OCI-LY7 (cell line): ENCODE measurements at regions not wholly inside any gene's neighbourhood (a gene's known extent, or its start where the extent isn't known, plus 50 kb on each side); places are given as distances from the start of the nearest gene placed in this dataset.

Experiments used
- BruUV-seq: library from RNA; stranded (reverse); fragments of 400-500 nt; replicated peaks from 2 replicates; lab custom pipeline; 2021; lab: Mats Ljungman, UMichigan
- CTCF ChIA-PET: fragments of 300-600 bp; sonication (Branson Sonifier 250); formaldehyde crosslinking; loops from one replicate; lab custom pipeline; 2022; ENCODE audit warnings: antibody characterized with exemption; ENCODE audit not compliant: unreplicated experiment; lab: Charles Lee
- POLR2A ChIA-PET: fragments of 300-600 bp; sonication (Branson Sonifier 250); formaldehyde crosslinking; loops from one replicate; lab custom pipeline; 2022; ENCODE audit warnings: antibody characterized with exemption; lab: Charles Lee
- DNase-seq: peaks from one replicate; pipeline ENCODE4 v3.0.0-alpha.2; 2015; ENCODE audit warnings: low spot score
- H2AFZ ChIP-seq: fragments of 200-600 bp; sonication (generic), shearing (Covaris generic); 2 replicates; pipeline ENCODE4 v1.6.1; 2014; ENCODE audit warnings: mild to moderate bottlenecking, antibody characterized with exemption, low read length, moderate library complexity
- H3K27ac ChIP-seq: fragments of 200-600 bp; sonication (generic); 2 replicates; pipeline ENCODE4 v1.5.1; 2014; ENCODE audit warnings: mixed run types, low read depth, mild to moderate bottlenecking, moderate library complexity, low read length, inconsistent platforms; ENCODE audit not compliant: poor library complexity, severe bottlenecking
- H3K36me3 ChIP-seq: fragments of 200-600 bp; sonication (generic); 2 replicates; pipeline ENCODE4 v1.6.1; 2014; ENCODE audit warnings: mild to moderate bottlenecking, antibody characterized with exemption, low read length, moderate library complexity, mixed read lengths; ENCODE audit not compliant: insufficient read depth
- H3K4me1 ChIP-seq: fragments of 200-600 bp; sonication (generic); 2 replicates; pipeline ENCODE4 v1.5.1; 2014; ENCODE audit warnings: mild to moderate bottlenecking, low read length; ENCODE audit not compliant: insufficient read depth, poor library complexity, severe bottlenecking
- H3K4me2 ChIP-seq: fragments of 200-600 bp; sonication (generic); 2 replicates; pipeline ENCODE4 v1.6.1; 2014; ENCODE audit warnings: mild to moderate bottlenecking, low read length
- H3K4me3 ChIP-seq: fragments of 200-600 bp; sonication (generic); 2 replicates; pipeline ENCODE4 v1.5.1; 2014; ENCODE audit warnings: mild to moderate bottlenecking, low read depth, low read length; ENCODE audit not compliant: poor library complexity, severe bottlenecking
- H3K79me2 ChIP-seq: fragments of 200-600 bp; sonication (generic); 2 replicates; pipeline ENCODE4 v1.6.1; 2016; ENCODE audit warnings: low read depth, mild to moderate bottlenecking, low read length, moderate library complexity, mixed read lengths; ENCODE audit not compliant: insufficient read depth
- H3K9me2 ChIP-seq: fragments of 200-600 bp; sonication (generic); 2 replicates; pipeline ENCODE4 v1.6.1; 2016; ENCODE audit warnings: mild to moderate bottlenecking, low read length, mixed read lengths; ENCODE audit not compliant: insufficient read depth
- H3K9me3 ChIP-seq: fragments of 200-600 bp; sonication (generic); 2 replicates; pipeline ENCODE4 v1.6.1; 2014; ENCODE audit warnings: mild to moderate bottlenecking, mixed run types, low read length, mixed read lengths
- H4K20me1 ChIP-seq: fragments of 200-600 bp; sonication (generic); 2 replicates; pipeline ENCODE4 v1.6.1; 2014; ENCODE audit warnings: mild to moderate bottlenecking, antibody characterized with exemption, low read length, moderate library complexity, mixed read lengths; ENCODE audit not compliant: insufficient read depth
- EZH2phosphoT487 ChIP-seq: fragments of 200-600 bp; sonication (generic); IDR thresholded peaks from 2 replicates; pipeline ENCODE4 v1.6.1; 2018; ENCODE audit warnings: low read depth, borderline replicate concordance, mild to moderate bottlenecking, mixed run types, antibody characterized with exemption, low read length, moderate library complexity, mixed read lengths
- intact Hi-C: fragments of 100-400 bp; cut with micrococcal nuclease; formaldehyde crosslinking; loops from one replicate; pipeline ENCODE4 v1.10.0; 2022; ENCODE audit not compliant: unreplicated experiment
- TF ChIP-seq, protein P1 (sequence below): fragments of 200-600 bp; sonication (generic); conservative IDR thresholded peaks from 2 replicates; pipeline ENCODE4 v1.5.1; 2014; ENCODE audit warnings: mild to moderate bottlenecking, antibody characterized with exemption, low read length, moderate library complexity, mixed read lengths

DNA sequence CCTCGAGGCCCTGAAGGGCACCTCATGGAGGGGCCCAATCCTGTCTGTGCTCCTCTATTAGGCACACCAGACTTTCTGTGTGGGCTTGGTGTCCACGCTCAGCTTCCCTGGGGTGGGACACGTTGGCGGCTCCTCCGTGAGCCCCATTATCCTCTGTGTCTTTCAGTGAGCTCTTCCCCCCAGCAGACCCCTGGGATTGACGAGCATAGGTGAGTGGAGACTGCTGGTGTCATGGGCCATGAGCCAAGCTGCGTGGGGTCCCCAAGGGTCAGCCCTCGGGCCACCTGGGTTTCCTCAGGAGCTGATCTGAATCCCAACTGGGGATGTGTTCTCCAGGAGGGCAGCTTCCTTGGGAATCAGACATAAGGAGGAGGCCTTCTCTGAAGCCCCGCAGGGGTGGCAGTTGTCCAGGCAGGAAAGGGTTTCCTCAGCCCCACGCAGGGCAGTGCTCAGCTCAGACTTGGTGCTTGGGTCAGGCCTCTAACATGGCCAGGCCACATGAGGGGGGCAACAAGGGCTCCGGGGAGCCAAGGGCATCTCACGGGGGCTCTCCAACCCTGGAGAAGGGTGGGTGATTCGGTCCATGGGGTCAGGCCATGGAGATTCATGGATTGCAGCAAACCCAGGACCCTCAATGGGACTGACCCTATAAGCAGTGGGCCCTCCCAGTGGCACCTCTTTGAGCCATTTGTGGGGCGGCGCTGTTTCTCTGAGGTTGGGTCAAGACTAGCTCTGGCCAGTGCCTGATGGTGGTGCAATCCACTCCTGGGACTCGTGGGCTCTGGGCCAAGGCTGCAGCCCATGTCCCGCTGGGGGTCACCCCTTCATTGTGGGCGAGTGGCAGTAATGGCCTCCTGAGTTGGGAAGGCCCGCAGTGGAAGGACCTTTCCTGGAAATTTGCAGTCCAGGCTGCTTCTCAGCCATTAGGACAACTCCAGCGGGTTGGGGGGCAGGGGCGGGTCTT lies 222.5 kb downstream of the SNRPN start:
- intact Hi-C loops: no loop called here
- no TSS peak for BruUV-seq
- no peaks in the 10 kb centered on the region for H3K79me2 ChIP-seq
- H3K4me2 ChIP-seq: no peak overlapping the region
- H2AFZ ChIP-seq: no peak overlapping the region
- no peaks in the 10 kb centered on the region for H3K9me3 ChIP-seq
- H3K36me3 ChIP-seq: no peaks in the 10 kb centered on the region
- no peak overlapping the region for H3K4me3 ChIP-seq
- H3K9me2 ChIP-seq: no peaks in the 10 kb centered on the region
- H3K27ac ChIP-seq: no peak overlapping the region
- DNase-seq: no peak
- no peaks in the 10 kb centered on the region for H3K4me1 ChIP-seq
- ChIA-PET CTCF (no interaction called here), POLR2A (interaction anchor here (0.6 to 1.8 kb wide), 2 partner anchors 12 to 361 kb away, joined by 3 read pairs; no protein-coding TSS in a partner anchor)
- H4K20me1 ChIP-seq: no peaks in the 10 kb centered on the region
- TF ChIP-seq, protein P1, sequence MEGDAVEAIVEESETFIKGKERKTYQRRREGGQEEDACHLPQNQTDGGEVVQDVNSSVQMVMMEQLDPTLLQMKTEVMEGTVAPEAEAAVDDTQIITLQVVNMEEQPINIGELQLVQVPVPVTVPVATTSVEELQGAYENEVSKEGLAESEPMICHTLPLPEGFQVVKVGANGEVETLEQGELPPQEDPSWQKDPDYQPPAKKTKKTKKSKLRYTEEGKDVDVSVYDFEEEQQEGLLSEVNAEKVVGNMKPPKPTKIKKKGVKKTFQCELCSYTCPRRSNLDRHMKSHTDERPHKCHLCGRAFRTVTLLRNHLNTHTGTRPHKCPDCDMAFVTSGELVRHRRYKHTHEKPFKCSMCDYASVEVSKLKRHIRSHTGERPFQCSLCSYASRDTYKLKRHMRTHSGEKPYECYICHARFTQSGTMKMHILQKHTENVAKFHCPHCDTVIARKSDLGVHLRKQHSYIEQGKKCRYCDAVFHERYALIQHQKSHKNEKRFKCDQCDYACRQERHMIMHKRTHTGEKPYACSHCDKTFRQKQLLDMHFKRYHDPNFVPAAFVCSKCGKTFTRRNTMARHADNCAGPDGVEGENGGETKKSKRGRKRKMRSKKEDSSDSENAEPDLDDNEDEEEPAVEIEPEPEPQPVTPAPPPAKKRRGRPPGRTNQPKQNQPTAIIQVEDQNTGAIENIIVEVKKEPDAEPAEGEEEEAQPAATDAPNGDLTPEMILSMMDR: no peak
- TF ChIP-seq EZH2phosphoT487: no peak

DNA sequence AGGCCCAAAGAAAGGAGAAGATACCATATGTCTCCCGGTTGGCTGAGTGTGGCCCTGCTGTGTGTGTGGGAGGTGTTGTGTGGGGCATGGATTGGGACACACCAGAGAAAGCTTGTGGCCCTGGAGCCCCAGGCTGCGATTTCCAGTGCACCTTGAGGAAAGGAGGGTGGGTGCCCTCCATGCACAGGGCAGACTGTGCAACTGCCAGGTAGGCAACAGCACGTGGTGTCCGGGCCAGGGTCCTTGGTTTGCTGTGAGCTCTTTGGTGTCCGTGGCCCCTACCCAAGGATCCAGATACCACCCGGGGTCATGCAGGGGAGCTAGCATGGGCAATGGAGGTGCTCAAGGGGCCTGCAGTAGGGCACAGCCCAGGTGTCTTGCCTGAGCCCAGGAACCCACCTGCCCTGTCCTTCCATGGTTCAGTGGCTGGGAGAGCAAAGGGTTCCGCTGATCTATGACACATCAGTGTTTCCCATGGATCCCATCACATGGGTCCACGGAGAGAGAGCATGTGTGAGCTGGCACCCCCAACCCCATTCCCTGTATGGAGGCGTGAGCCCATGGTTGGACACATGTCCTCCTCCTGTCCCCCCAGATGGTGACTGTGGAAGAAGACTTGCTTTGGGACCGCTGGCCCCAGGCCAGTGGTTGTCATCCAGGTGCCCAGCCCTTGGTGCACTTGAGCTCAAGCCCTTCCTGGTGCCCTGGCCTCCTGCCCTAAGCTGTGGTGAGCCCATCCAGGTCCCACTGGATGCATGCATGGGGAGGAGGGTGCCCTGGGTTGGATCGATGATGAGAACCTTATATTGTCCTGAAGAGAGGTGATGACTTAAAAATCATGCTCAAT lies 223.4 kb downstream of the SNRPN start:
- DNase-seq: no peak

More for the DNA sequence above, 223.4 kb downstream of the SNRPN start:
- BruUV-seq: no TSS peak
- no peak overlapping the region for H3K4me3 ChIP-seq
- H3K9me2 ChIP-seq: no peaks in the 10 kb centered on the region
- H3K4me1 ChIP-seq: no peaks in the 10 kb centered on the region
- no peak overlapping the region for H3K4me2 ChIP-seq
- no peak overlapping the region for H3K27ac ChIP-seq
- intact Hi-C loops: no loop called here
- no peaks in the 10 kb centered on the region for H3K79me2 ChIP-seq
- no peaks in the 10 kb centered on the region for H3K9me3 ChIP-seq
- no peak overlapping the region for H2AFZ ChIP-seq
- TF ChIP-seq, protein P1: no peak
- ChIA-PET POLR2A (interaction anchor here (0.6 to 1.8 kb wide), 2 partner anchors 13 to 362 kb away, joined by 3 read pairs; no protein-coding TSS in a partner anchor), CTCF (no interaction called here)
- H3K36me3 ChIP-seq: no peaks in the 10 kb centered on the region
- no peaks in the 10 kb centered on the region for H4K20me1 ChIP-seq
